NCI-H2081 (cell line): ENCODE measurements at regions not wholly inside any gene's neighbourhood (a gene's known extent, or its start where the extent isn't known, plus 50 kb on each side); places are given as distances from the start of the nearest gene placed in this dataset.

Experiments used
- DNase-seq, 2 experiments: peaks; one replicate each; lab custom pipeline; 2025; lab: John Stamatoyannopoulos, UW

GRCh38 chr21:41076064-41076463 lies 91.9 kb upstream of the BACE2 start:
- no peak for DNase-seq

GRCh38 chr21:41079159-41079558 lies 88.8 kb upstream of the BACE2 start:
- DNase-seq: no peak

- DNase-seq: no peak
Observed at GRCh38 chr21:41080485-41081121, 87.4 kb upstream of the BACE2 start.

- no peak for DNase-seq
Observed at GRCh38 chr21:41086569-41086968, 81.4 kb upstream of the BACE2 start.

GRCh38 chr21:41090981-41091380 lies 77.0 kb upstream of the BACE2 start:
- no peak for DNase-seq

- no peak for DNase-seq
Observed at GRCh38 chr21:41091616-41092015, 76.3 kb upstream of the BACE2 start.

- no peak for DNase-seq
Observed at GRCh38 chr21:41092312-41092711, 75.6 kb upstream of the BACE2 start.

GRCh38 chr21:41095983-41096382 lies 72.0 kb upstream of the BACE2 start:
- no peak for DNase-seq

GRCh38 chr21:41098076-41098475 lies 69.9 kb upstream of the BACE2 start:
- no peak for DNase-seq

GRCh38 chr21:41098481-41099042 lies 69.4 kb upstream of the BACE2 start:
- no peak for DNase-seq

- no peak for DNase-seq
Observed at GRCh38 chr21:41100826-41101550, 67.0 kb upstream of the BACE2 start.

GRCh38 chr21:41102281-41102680 lies 65.7 kb upstream of the BACE2 start:
- DNase-seq: no peak

GRCh38 chr21:41107602-41108001 lies 60.4 kb upstream of the BACE2 start:
- DNase-seq: no peak

GRCh38 chr21:41108668-41109585 lies 59.0 kb upstream of the BACE2 start:
- no peak for DNase-seq

GRCh38 chr21:41110161-41110560 lies 57.8 kb upstream of the BACE2 start:
- no peak for DNase-seq

GRCh38 chr21:41110664-41111063 lies 57.3 kb upstream of the BACE2 start:
- no peak for DNase-seq

- no peak for DNase-seq
Observed at GRCh38 chr21:41111681-41112080, 56.3 kb upstream of the BACE2 start.

- no peak for DNase-seq
Observed at GRCh38 chr21:41112740-41113692, 54.9 kb upstream of the BACE2 start.

GRCh38 chr21:41115851-41116250 lies 52.1 kb upstream of the BACE2 start:
- no peak for DNase-seq
